ENCODE measurements at regions not wholly inside any gene's neighbourhood (a gene's known extent, or its start where the extent isn't known, plus 50 kb on each side); places are given as distances from the start of the nearest gene placed in this dataset.
A peak's percentile ranks its signal among the peaks of the same experiment; 100 is the strongest.
"Not testable (repeated sequence)": the region's sequence is repeated elsewhere in the genome, so short reads cannot be mapped to it uniquely, and the experiment has no call there.

- Histone ChIP-seq H2AK5ac (ENCODE audit: low read depth, low read length) (no peak overlapping the region), H3K79me1 (ENCODE audit: low read depth, low read length) (no peaks in the 10 kb centered on the region), H3K23ac (ENCODE audit: low read depth, low read length, poor library complexity) (no peak overlapping the region), H3K36me3 (replicated peaks in 1 of 2; ENCODE audit: control insufficient read depth in 2 of 2, insufficient read depth in 2 of 2, low read length in 2 of 2) (no peaks in the 10 kb centered on the region), H3K9me3 (replicated peaks in 1 of 2; ENCODE audit: control insufficient read depth in 2 of 2, insufficient read depth in 1 of 2, low read depth in 1 of 2, low read length in 2 of 2) (no peaks in the 10 kb centered on the region), H3K18ac (ENCODE audit: low read length) (peak overlapping the region; percentile 77), H3K9ac (ENCODE audit: low read depth, low read length, poor library complexity) (no peak overlapping the region), H3K27ac (replicated peaks; ENCODE audit: low read length) (no peak overlapping the region), H4K8ac (ENCODE audit: low read depth, low read length) (no peak overlapping the region), H3K4ac (ENCODE audit: low read length) (no peak overlapping the region), H2BK120ac (ENCODE audit: low read depth, low read length) (no peak overlapping the region), H2BK5ac (ENCODE audit: low read length) (no peak overlapping the region), H3K14ac (ENCODE audit: low read length) (no peak overlapping the region), H3K27me3 (ENCODE audit: control insufficient read depth in 3 of 3, insufficient read depth in 3 of 3, low read depth in 1 of 3, low read length in 3 of 3) (no peaks in the 10 kb centered on the region), H3K4me3 (ENCODE audit: low read length in 2 of 2) (peak overlapping the region in 1 of 2 donors; percentile 50), H4K91ac (ENCODE audit: low read depth, low read length, poor library complexity) (no peak overlapping the region), H3K4me1 (ENCODE audit: control insufficient read depth in 2 of 2, insufficient read depth in 1 of 2, low read depth in 1 of 2, low read length in 2 of 2) (peaks cover 2 to 4% of the 10 kb centered on the region in 2 donors), H3K4me2 (ENCODE audit: insufficient read depth, low read length, poor library complexity, severe bottlenecking) (peak overlapping the region; percentile 28), H2BK12ac (ENCODE audit: low read length) (no peak overlapping the region), H2AFZ (ENCODE audit: low read length) (peak overlapping the region; percentile 86), H2BK15ac (ENCODE audit: low read length) (no peak overlapping the region)
- DNase-seq (ENCODE audit: low spot score): peak; percentile 78
- WGBS, 2 donors (ENCODE audit: extremely low coverage in 2 of 2, insufficient read length in 2 of 2, insufficient replicate concordance in 1 of 2): no CpG with 5 or more reads among the region's 12 CpGs
Observed at GRCh38 chr17:68759343-68760140, 158.4 kb upstream of the FAM20A start.

- Histone ChIP-seq H2AFZ (ENCODE audit: low read length) (peak overlapping the region; percentile 86), H3K9ac (ENCODE audit: low read depth, low read length, poor library complexity) (no peak overlapping the region), H3K27me3 (ENCODE audit: control insufficient read depth in 3 of 3, insufficient read depth in 3 of 3, low read depth in 1 of 3, low read length in 3 of 3) (no peaks in the 10 kb centered on the region), H3K27ac (replicated peaks; ENCODE audit: low read length) (no peak overlapping the region), H3K36me3 (replicated peaks in 1 of 2; ENCODE audit: control insufficient read depth in 2 of 2, insufficient read depth in 2 of 2, low read length in 2 of 2) (no peaks in the 10 kb centered on the region), H3K9me3 (replicated peaks in 1 of 2; ENCODE audit: control insufficient read depth in 2 of 2, insufficient read depth in 1 of 2, low read depth in 1 of 2, low read length in 2 of 2) (no peaks in the 10 kb centered on the region), H2BK15ac (ENCODE audit: low read length) (no peak overlapping the region), H2BK5ac (ENCODE audit: low read length) (no peak overlapping the region), H2BK120ac (ENCODE audit: low read depth, low read length) (no peak overlapping the region), H3K23ac (ENCODE audit: low read depth, low read length, poor library complexity) (no peak overlapping the region), H3K4me2 (ENCODE audit: insufficient read depth, low read length, poor library complexity, severe bottlenecking) (no peak overlapping the region), H3K4me1 (ENCODE audit: control insufficient read depth in 2 of 2, insufficient read depth in 1 of 2, low read depth in 1 of 2, low read length in 2 of 2) (peaks cover 2 to 4% of the 10 kb centered on the region in 2 donors), H2BK12ac (ENCODE audit: low read length) (no peak overlapping the region), H2AK5ac (ENCODE audit: low read depth, low read length) (no peak overlapping the region), H3K14ac (ENCODE audit: low read length) (no peak overlapping the region), H3K4ac (ENCODE audit: low read length) (no peak overlapping the region), H3K18ac (ENCODE audit: low read length) (no peak overlapping the region), H4K91ac (ENCODE audit: low read depth, low read length, poor library complexity) (no peak overlapping the region), H3K79me1 (ENCODE audit: low read depth, low read length) (no peaks in the 10 kb centered on the region), H3K4me3 (ENCODE audit: low read length in 2 of 2) (no peak overlapping the region), H4K8ac (ENCODE audit: low read depth, low read length) (no peak overlapping the region)
- DNase-seq (ENCODE audit: low spot score): no peak
- WGBS, 2 donors (ENCODE audit: extremely low coverage in 2 of 2, insufficient read length in 2 of 2, insufficient replicate concordance in 1 of 2): no CpG with 5 or more reads among the region's 6 CpGs
Observed at GRCh38 chr17:68759002-68759342, 157.8 kb upstream of the FAM20A start.

GRCh38 chr17:68757866-68758757 is 156.9 kb upstream of the FAM20A start:
- not testable (repeated sequence) for H3K4ac ChIP-seq (ENCODE audit: low read length); H3K23ac ChIP-seq (ENCODE audit: low read depth, low read length, poor library complexity); H3K4me1 ChIP-seq (ENCODE audit: control insufficient read depth in 2 of 2, insufficient read depth in 1 of 2, low read depth in 1 of 2, low read length in 2 of 2); H3K4me2 ChIP-seq (ENCODE audit: insufficient read depth, low read length, poor library complexity, severe bottlenecking); H3K18ac ChIP-seq (ENCODE audit: low read length); H2AK5ac ChIP-seq (ENCODE audit: low read depth, low read length); H3K14ac ChIP-seq (ENCODE audit: low read length); H3K79me1 ChIP-seq (ENCODE audit: low read depth, low read length); H2BK12ac ChIP-seq (ENCODE audit: low read length); H3K36me3 ChIP-seq (replicated peaks in 1 of 2; ENCODE audit: control insufficient read depth in 2 of 2, insufficient read depth in 2 of 2, low read length in 2 of 2); DNase-seq (ENCODE audit: low spot score); H3K27me3 ChIP-seq (ENCODE audit: control insufficient read depth in 3 of 3, insufficient read depth in 3 of 3, low read depth in 1 of 3, low read length in 3 of 3); H2BK5ac ChIP-seq (ENCODE audit: low read length); H3K9me3 ChIP-seq (replicated peaks in 1 of 2; ENCODE audit: control insufficient read depth in 2 of 2, insufficient read depth in 1 of 2, low read depth in 1 of 2, low read length in 2 of 2); H3K27ac ChIP-seq (replicated peaks; ENCODE audit: low read length); H2AFZ ChIP-seq (ENCODE audit: low read length); H4K91ac ChIP-seq (ENCODE audit: low read depth, low read length, poor library complexity); H3K4me3 ChIP-seq (ENCODE audit: low read length in 2 of 2); H2BK120ac ChIP-seq (ENCODE audit: low read depth, low read length); H2BK15ac ChIP-seq (ENCODE audit: low read length); H4K8ac ChIP-seq (ENCODE audit: low read depth, low read length); H3K9ac ChIP-seq (ENCODE audit: low read depth, low read length, poor library complexity)
- WGBS, 2 donors (ENCODE audit: extremely low coverage in 2 of 2, insufficient read length in 2 of 2, insufficient replicate concordance in 1 of 2): no CpG with 5 or more reads among the region's 2 CpGs
